ENCODE measurements at regions not wholly inside any gene's neighbourhood (a gene's known extent, or its start where the extent isn't known, plus 50 kb on each side); places are given as distances from the start of the nearest gene placed in this dataset.
"Not testable (repeated sequence)": the region's sequence is repeated elsewhere in the genome, so short reads cannot be mapped to it uniquely, and the experiment has no call there.

DNA sequence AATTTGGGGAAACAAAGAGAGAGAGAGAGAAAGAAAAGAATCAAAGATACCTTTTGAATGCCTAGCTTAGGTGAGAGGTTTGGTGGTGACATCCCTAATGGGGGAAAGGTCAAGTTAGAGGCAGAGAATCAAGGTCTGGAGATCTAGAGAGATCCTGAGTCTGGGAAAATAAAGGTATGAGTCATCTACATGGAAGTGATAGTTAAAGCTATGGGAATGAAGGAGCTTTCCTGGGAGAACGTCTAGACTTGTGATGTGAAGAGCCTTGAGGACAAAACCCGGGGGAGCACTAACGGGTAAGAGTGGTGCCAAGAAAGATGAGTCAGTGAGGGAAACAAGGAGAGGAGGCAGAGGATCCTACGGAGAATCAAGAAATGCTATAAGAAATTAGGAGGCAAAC, 110.8 kb upstream of the RUNX1 start:
- ATAC-seq = no peak
- TF ChIP-seq ISL1 (CRISPR knock-in tag; IDR thresholded peaks at IDR 0.05) = no peak
- TF ChIP-seq BACH2 (CRISPR knock-in tag; IDR thresholded peaks at IDR 0.05; ENCODE audit: borderline replicate concordance) = no peak
- TF ChIP-seq OSR1 (CRISPR knock-in tag; IDR thresholded peaks at IDR 0.05) = no peak
- TF ChIP-seq ZFP3 (CRISPR knock-in tag; IDR thresholded peaks at IDR 0.05) = no peak
- no peak for TF ChIP-seq GLIS3 (CRISPR knock-in tag; IDR thresholded peaks at IDR 0.05)
- TF ChIP-seq, protein P1, sequence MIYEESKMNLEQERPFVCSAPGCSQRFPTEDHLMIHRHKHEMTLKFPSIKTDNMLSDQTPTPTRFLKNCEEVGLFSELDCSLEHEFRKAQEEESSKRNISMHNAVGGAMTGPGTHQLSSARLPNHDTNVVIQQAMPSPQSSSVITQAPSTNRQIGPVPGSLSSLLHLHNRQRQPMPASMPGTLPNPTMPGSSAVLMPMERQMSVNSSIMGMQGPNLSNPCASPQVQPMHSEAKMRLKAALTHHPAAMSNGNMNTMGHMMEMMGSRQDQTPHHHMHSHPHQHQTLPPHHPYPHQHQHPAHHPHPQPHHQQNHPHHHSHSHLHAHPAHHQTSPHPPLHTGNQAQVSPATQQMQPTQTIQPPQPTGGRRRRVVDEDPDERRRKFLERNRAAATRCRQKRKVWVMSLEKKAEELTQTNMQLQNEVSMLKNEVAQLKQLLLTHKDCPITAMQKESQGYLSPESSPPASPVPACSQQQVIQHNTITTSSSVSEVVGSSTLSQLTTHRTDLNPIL (CRISPR knock-in tag; IDR thresholded peaks at IDR 0.05; ENCODE audit: low read depth) = no peak

DNA sequence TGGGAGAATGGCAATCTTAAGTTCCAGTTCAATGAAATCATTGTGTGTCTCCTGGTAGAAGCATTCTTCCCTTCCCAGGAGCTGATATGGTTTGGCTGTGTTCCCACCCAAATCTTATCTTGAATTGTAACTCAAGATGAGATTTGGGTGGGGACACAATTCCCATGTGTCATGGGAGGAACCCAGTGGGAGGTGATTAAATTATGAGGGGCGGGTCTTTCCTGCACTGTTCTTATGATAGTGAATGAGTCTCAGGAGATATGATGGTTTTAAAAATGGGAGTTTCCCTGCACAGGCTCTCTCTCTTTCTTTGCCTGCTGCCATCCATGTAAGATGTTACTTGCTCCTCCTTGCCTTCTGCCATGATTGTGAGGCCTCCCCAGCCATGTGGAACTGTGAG, 108.3 kb upstream of the RUNX1 start:
- ATAC-seq = not testable (repeated sequence)

DNA sequence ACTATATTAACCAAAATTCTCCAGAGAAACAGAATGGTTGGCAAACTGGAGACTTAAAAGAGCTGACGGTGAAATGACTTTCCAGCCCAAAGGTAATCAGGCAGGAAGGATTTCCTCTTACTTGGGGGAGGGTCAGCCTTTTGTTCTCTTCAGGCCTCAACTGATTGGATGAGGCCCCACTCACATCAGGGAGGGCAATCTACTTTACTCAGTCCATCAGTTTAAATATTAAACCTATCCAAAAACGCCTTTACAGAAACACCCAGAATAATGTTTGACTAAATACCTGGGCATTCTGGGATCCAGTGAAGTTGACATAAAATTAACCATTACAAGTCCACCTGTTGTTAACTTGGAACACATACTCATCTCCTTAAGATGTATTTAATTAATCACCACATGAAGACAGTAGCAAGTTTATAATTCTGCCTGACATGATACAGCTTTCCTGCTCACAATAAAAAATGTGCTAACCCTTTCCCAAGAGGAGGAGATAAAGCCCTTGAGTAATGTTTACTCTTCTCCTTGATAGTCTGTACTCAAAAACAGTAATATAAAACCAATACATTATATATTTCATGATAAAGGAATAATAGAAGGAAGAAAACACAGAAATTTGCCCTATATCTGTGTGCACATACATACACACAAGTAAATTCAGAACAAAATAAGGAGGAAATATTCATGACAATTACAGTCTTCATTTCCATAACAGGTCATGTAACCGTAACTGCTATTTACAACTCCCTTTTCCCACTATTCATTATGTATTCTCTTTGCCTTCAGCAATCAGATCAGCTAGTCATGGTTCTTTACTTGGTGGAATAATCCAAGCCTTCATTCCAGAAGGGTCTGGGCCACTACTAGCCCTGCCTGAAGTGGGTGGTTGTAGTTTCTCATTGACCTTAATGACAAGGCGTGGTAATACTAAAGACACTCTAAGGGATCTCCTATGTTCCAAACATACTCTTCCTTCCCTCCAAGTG, 107.5 kb upstream of the RUNX1 start:
- TF ChIP-seq ESRRG (CRISPR knock-in tag; IDR thresholded peaks at IDR 0.05) (no peak), TOX (CRISPR knock-in tag; IDR thresholded peaks at IDR 0.05; ENCODE audit: borderline replicate concordance) (no peak), ZNF565 (CRISPR knock-in tag; conservative IDR thresholded peaks at IDR 0.05; ENCODE audit: low read depth) (no peak), PPARA (CRISPR knock-in tag; IDR thresholded peaks at IDR 0.05; ENCODE audit: borderline replicate concordance) (no peak), GLIS3 (CRISPR knock-in tag; IDR thresholded peaks at IDR 0.05) (no peak), ARNTL (CRISPR knock-in tag; IDR thresholded peaks at IDR 0.05; ENCODE audit: borderline replicate concordance, low read depth) (no peak), BACH2 (CRISPR knock-in tag; IDR thresholded peaks at IDR 0.05; ENCODE audit: borderline replicate concordance) (no peak), OSR1 (CRISPR knock-in tag; IDR thresholded peaks at IDR 0.05) (no peak), ZNF8 (CRISPR knock-in tag; IDR thresholded peaks at IDR 0.05) (no peak), RARB (CRISPR knock-in tag; IDR thresholded peaks at IDR 0.05) (no peak)
- TF ChIP-seq, protein P2, sequence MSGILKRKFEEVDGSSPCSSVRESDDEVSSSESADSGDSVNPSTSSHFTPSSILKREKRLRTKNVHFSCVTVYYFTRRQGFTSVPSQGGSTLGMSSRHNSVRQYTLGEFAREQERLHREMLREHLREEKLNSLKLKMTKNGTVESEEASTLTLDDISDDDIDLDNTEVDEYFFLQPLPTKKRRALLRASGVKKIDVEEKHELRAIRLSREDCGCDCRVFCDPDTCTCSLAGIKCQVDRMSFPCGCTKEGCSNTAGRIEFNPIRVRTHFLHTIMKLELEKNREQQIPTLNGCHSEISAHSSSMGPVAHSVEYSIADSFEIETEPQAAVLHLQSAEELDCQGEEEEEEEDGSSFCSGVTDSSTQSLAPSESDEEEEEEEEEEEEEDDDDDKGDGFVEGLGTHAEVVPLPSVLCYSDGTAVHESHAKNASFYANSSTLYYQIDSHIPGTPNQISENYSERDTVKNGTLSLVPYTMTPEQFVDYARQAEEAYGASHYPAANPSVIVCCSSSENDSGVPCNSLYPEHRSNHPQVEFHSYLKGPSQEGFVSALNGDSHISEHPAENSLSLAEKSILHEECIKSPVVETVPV (CRISPR knock-in tag; IDR thresholded peaks at IDR 0.05) = no peak
- TF ChIP-seq, protein P3, sequence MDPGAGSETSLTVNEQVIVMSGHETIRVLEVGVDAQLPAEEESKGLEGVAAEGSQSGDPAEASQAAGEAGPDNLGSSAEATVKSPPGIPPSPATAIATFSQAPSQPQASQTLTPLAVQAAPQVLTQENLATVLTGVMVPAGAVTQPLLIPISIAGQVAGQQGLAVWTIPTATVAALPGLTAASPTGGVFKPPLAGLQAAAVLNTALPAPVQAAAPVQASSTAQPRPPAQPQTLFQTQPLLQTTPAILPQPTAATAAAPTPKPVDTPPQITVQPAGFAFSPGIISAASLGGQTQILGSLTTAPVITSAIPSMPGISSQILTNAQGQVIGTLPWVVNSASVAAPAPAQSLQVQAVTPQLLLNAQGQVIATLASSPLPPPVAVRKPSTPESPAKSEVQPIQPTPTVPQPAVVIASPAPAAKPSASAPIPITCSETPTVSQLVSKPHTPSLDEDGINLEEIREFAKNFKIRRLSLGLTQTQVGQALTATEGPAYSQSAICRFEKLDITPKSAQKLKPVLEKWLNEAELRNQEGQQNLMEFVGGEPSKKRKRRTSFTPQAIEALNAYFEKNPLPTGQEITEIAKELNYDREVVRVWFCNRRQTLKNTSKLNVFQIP (CRISPR knock-in tag; IDR thresholded peaks at IDR 0.05; ENCODE audit: borderline replicate concordance, low read depth) = no peak
- TF ChIP-seq, protein P4, sequence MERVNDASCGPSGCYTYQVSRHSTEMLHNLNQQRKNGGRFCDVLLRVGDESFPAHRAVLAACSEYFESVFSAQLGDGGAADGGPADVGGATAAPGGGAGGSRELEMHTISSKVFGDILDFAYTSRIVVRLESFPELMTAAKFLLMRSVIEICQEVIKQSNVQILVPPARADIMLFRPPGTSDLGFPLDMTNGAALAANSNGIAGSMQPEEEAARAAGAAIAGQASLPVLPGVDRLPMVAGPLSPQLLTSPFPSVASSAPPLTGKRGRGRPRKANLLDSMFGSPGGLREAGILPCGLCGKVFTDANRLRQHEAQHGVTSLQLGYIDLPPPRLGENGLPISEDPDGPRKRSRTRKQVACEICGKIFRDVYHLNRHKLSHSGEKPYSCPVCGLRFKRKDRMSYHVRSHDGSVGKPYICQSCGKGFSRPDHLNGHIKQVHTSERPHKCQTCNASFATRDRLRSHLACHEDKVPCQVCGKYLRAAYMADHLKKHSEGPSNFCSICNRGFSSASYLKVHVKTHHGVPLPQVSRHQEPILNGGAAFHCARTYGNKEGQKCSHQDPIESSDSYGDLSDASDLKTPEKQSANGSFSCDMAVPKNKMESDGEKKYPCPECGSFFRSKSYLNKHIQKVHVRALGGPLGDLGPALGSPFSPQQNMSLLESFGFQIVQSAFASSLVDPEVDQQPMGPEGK (CRISPR knock-in tag; IDR thresholded peaks at IDR 0.05; ENCODE audit: borderline replicate concordance) = no peak
- TF ChIP-seq, protein P5, sequence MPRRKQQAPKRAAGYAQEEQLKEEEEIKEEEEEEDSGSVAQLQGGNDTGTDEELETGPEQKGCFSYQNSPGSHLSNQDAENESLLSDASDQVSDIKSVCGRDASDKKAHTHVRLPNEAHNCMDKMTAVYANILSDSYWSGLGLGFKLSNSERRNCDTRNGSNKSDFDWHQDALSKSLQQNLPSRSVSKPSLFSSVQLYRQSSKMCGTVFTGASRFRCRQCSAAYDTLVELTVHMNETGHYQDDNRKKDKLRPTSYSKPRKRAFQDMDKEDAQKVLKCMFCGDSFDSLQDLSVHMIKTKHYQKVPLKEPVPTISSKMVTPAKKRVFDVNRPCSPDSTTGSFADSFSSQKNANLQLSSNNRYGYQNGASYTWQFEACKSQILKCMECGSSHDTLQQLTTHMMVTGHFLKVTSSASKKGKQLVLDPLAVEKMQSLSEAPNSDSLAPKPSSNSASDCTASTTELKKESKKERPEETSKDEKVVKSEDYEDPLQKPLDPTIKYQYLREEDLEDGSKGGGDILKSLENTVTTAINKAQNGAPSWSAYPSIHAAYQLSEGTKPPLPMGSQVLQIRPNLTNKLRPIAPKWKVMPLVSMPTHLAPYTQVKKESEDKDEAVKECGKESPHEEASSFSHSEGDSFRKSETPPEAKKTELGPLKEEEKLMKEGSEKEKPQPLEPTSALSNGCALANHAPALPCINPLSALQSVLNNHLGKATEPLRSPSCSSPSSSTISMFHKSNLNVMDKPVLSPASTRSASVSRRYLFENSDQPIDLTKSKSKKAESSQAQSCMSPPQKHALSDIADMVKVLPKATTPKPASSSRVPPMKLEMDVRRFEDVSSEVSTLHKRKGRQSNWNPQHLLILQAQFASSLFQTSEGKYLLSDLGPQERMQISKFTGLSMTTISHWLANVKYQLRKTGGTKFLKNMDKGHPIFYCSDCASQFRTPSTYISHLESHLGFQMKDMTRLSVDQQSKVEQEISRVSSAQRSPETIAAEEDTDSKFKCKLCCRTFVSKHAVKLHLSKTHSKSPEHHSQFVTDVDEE (CRISPR knock-in tag; IDR thresholded peaks at IDR 0.05) = no peak

DNA sequence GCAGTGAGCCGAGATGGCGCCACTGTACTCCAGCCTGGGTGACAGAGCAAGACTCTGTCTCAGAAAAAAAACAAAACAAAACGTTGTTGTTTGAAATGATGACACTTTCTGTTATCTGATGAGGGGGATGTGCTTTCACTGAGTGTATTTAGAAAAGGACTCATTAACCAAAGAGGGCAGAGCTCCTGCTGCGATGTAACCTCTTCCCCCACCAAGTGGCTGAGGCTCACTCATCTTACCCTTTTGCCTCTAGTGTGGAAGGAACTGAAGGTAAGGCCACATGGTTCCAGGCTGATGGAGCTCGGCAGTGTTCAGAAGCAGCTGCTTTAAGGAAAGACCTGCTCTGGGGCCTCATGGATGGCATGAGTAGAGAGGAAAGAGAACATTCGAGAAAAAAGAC, 105.7 kb upstream of the RUNX1 start:
- ATAC-seq = no peak
- TF ChIP-seq TOX (CRISPR knock-in tag; IDR thresholded peaks at IDR 0.05; ENCODE audit: borderline replicate concordance) (no peak), TCF4 (CRISPR knock-in tag; IDR thresholded peaks at IDR 0.05; ENCODE audit: borderline replicate concordance) (no peak), ARNTL (CRISPR knock-in tag; IDR thresholded peaks at IDR 0.05; ENCODE audit: borderline replicate concordance, low read depth) (no peak)

More for the DNA sequence above, 107.5 kb upstream of the RUNX1 start:
- no peak for ATAC-seq

Measured in SK-N-SH treated with all-trans-retinoic acid at 6 μM for 48 hours (cell line).